ENCODE measurements at regions not wholly inside any gene's neighbourhood (a gene's known extent, or its start where the extent isn't known, plus 50 kb on each side); places are given as distances from the start of the nearest gene placed in this dataset.

- Mint-ChIP-seq H3K27ac (no peak overlapping the region), H3K4me3 (no peak overlapping the region), H3K9me3 (no peaks in the 10 kb centered on the region)
These were observed 88.8 kb upstream of the ESX1 start for GRCh38 chrX:104343428-104344129.

GRCh38 chrX:104342065-104342464 lies 87.3 kb upstream of the ESX1 start:
- no peaks in the 10 kb centered on the region for H3K36me3 Mint-ChIP-seq
- H3K27ac Mint-ChIP-seq, result no peak overlapping the region
- CTCF ChIA-PET, result interaction anchor here (0.9 kb wide), 1 partner anchor 11 kb away, joined by 4 read pairs; no protein-coding TSS in a partner anchor
- no peaks in the 10 kb centered on the region for H3K9me3 Mint-ChIP-seq
- DNase-seq, result no peak
- no peaks in the 10 kb centered on the region for H3K27me3 Mint-ChIP-seq
- H3K4me1 Mint-ChIP-seq, result no peaks in the 10 kb centered on the region
- no peak overlapping the region for H3K4me3 Mint-ChIP-seq

More at GRCh38 chrX:104343428-104344129, 88.8 kb upstream of the ESX1 start:
- peak; percentile 30 for DNase-seq
- Mint-ChIP-seq H3K27me3 (no peaks in the 10 kb centered on the region), H3K4me1 (no peaks in the 10 kb centered on the region), H3K36me3 (no peaks in the 10 kb centered on the region)
- CTCF ChIA-PET, result no interaction called here

- H3K36me3 Mint-ChIP-seq, result no peaks in the 10 kb centered on the region
- no peak overlapping the region for H3K27ac Mint-ChIP-seq
- H3K4me1 Mint-ChIP-seq, result no peaks in the 10 kb centered on the region
- no peak for DNase-seq
- CTCF ChIA-PET, result no interaction called here
- no peaks in the 10 kb centered on the region for H3K9me3 Mint-ChIP-seq
- H3K4me3 Mint-ChIP-seq, result no peak overlapping the region
- no peaks in the 10 kb centered on the region for H3K27me3 Mint-ChIP-seq
These were observed 81.0 kb upstream of the ESX1 start for GRCh38 chrX:104335756-104336155.

GRCh38 chrX:104334971-104335370 lies 80.2 kb upstream of the ESX1 start:
- no peak for DNase-seq
- Mint-ChIP-seq H3K27me3 (no peaks in the 10 kb centered on the region), H3K36me3 (no peaks in the 10 kb centered on the region), H3K4me3 (no peak overlapping the region), H3K9me3 (no peaks in the 10 kb centered on the region), H3K4me1 (no peaks in the 10 kb centered on the region), H3K27ac (no peak overlapping the region)
- CTCF ChIA-PET, result no interaction called here

GRCh38 chrX:104330966-104331365 lies 76.2 kb upstream of the ESX1 start:
- no peak overlapping the region for H3K27ac Mint-ChIP-seq
- no peak for DNase-seq
- no peaks in the 10 kb centered on the region for H3K4me1 Mint-ChIP-seq
- no peak overlapping the region for H3K4me3 Mint-ChIP-seq
- no peaks in the 10 kb centered on the region for H3K27me3 Mint-ChIP-seq
- H3K36me3 Mint-ChIP-seq, result no peaks in the 10 kb centered on the region
- H3K9me3 Mint-ChIP-seq, result no peaks in the 10 kb centered on the region
- CTCF ChIA-PET, result no interaction called here

GRCh38 chrX:104329731-104330130 lies 75.0 kb upstream of the ESX1 start:
- Mint-ChIP-seq H3K27ac (no peak overlapping the region), H3K27me3 (no peaks in the 10 kb centered on the region), H3K9me3 (no peaks in the 10 kb centered on the region), H3K4me1 (no peaks in the 10 kb centered on the region), H3K4me3 (no peak overlapping the region), H3K36me3 (no peaks in the 10 kb centered on the region)
- DNase-seq, result no peak
- CTCF ChIA-PET, result no interaction called here

GRCh38 chrX:104325213-104325585 lies 70.5 kb upstream of the ESX1 start:
- no peaks in the 10 kb centered on the region for H3K4me1 Mint-ChIP-seq
- no peak for DNase-seq

GRCh38 chrX:104324461-104325212 lies 69.9 kb upstream of the ESX1 start:
- H3K36me3 Mint-ChIP-seq, result no peaks in the 10 kb centered on the region
- CTCF ChIA-PET, result no interaction called here
- no peak overlapping the region for H3K4me3 Mint-ChIP-seq
- DNase-seq, result no peak
- no peaks in the 10 kb centered on the region for H3K4me1 Mint-ChIP-seq
- H3K9me3 Mint-ChIP-seq, result no peaks in the 10 kb centered on the region
- H3K27ac Mint-ChIP-seq, result no peak overlapping the region
- no peaks in the 10 kb centered on the region for H3K27me3 Mint-ChIP-seq

More at GRCh38 chrX:104325213-104325585, 70.5 kb upstream of the ESX1 start:
- CTCF ChIA-PET, result no interaction called here
- H3K27ac Mint-ChIP-seq, result no peak overlapping the region
- no peaks in the 10 kb centered on the region for H3K9me3 Mint-ChIP-seq
- H3K27me3 Mint-ChIP-seq, result no peaks in the 10 kb centered on the region
- no peak overlapping the region for H3K4me3 Mint-ChIP-seq
- no peaks in the 10 kb centered on the region for H3K36me3 Mint-ChIP-seq

GRCh38 chrX:104319346-104319745 lies 64.6 kb upstream of the ESX1 start:
- H3K27ac Mint-ChIP-seq, result no peak overlapping the region
- no peaks in the 10 kb centered on the region for H3K9me3 Mint-ChIP-seq
- H3K4me3 Mint-ChIP-seq, result no peak overlapping the region
- CTCF ChIA-PET, result no interaction called here
- no peaks in the 10 kb centered on the region for H3K36me3 Mint-ChIP-seq
- no peak for DNase-seq
- H3K4me1 Mint-ChIP-seq, result no peaks in the 10 kb centered on the region
- H3K27me3 Mint-ChIP-seq, result no peaks in the 10 kb centered on the region

GRCh38 chrX:104318330-104319009 lies 63.7 kb upstream of the ESX1 start:
- DNase-seq, result no peak
- H3K4me3 Mint-ChIP-seq, result no peak overlapping the region
- no peaks in the 10 kb centered on the region for H3K4me1 Mint-ChIP-seq
- H3K9me3 Mint-ChIP-seq, result no peaks in the 10 kb centered on the region
- H3K36me3 Mint-ChIP-seq, result no peaks in the 10 kb centered on the region
- no peak overlapping the region for H3K27ac Mint-ChIP-seq
- H3K27me3 Mint-ChIP-seq, result no peaks in the 10 kb centered on the region
- CTCF ChIA-PET, result no interaction called here

- no peak for DNase-seq
- no peaks in the 10 kb centered on the region for H3K36me3 Mint-ChIP-seq
- no peak overlapping the region for H3K27ac Mint-ChIP-seq
- no peaks in the 10 kb centered on the region for H3K9me3 Mint-ChIP-seq
- H3K27me3 Mint-ChIP-seq, result no peaks in the 10 kb centered on the region
- no peaks in the 10 kb centered on the region for H3K4me1 Mint-ChIP-seq
- CTCF ChIA-PET, result no interaction called here
- no peak overlapping the region for H3K4me3 Mint-ChIP-seq
These were observed 62.0 kb upstream of the ESX1 start for GRCh38 chrX:104316739-104317138.

GRCh38 chrX:104315555-104315954 lies 60.8 kb upstream of the ESX1 start:
- no peaks in the 10 kb centered on the region for H3K9me3 Mint-ChIP-seq
- CTCF ChIA-PET, result no interaction called here

GRCh38 chrX:104310657-104311254 lies 56.0 kb upstream of the ESX1 start:
- H3K4me1 Mint-ChIP-seq, result no peaks in the 10 kb centered on the region

More at GRCh38 chrX:104315555-104315954, 60.8 kb upstream of the ESX1 start:
- no peak overlapping the region for H3K4me3 Mint-ChIP-seq
- no peak for DNase-seq
- H3K36me3 Mint-ChIP-seq, result no peaks in the 10 kb centered on the region
- H3K27me3 Mint-ChIP-seq, result no peaks in the 10 kb centered on the region
- H3K4me1 Mint-ChIP-seq, result no peaks in the 10 kb centered on the region
- H3K27ac Mint-ChIP-seq, result no peak overlapping the region

GRCh38 chrX:104310090-104310489 lies 55.4 kb upstream of the ESX1 start:
- H3K4me3 Mint-ChIP-seq, result no peak overlapping the region
- H3K27ac Mint-ChIP-seq, result no peak overlapping the region
- DNase-seq, result no peak
- no peaks in the 10 kb centered on the region for H3K9me3 Mint-ChIP-seq
- H3K36me3 Mint-ChIP-seq, result no peaks in the 10 kb centered on the region
- H3K4me1 Mint-ChIP-seq, result no peaks in the 10 kb centered on the region
- H3K27me3 Mint-ChIP-seq, result no peaks in the 10 kb centered on the region
- CTCF ChIA-PET, result no interaction called here

More at GRCh38 chrX:104310657-104311254, 56.0 kb upstream of the ESX1 start:
- DNase-seq, result no peak
- Mint-ChIP-seq H3K36me3 (no peaks in the 10 kb centered on the region), H3K27ac (no peak overlapping the region), H3K27me3 (no peaks in the 10 kb centered on the region), H3K9me3 (no peaks in the 10 kb centered on the region), H3K4me3 (no peak overlapping the region)
- CTCF ChIA-PET, result no interaction called here
